Lower lobe of right lung (tissue), 2 donors: ENCODE measurements at regions not wholly inside any gene's neighbourhood (a gene's known extent, or its start where the extent isn't known, plus 50 kb on each side); places are given as distances from the start of the nearest gene placed in this dataset.
A peak's percentile ranks its signal among the peaks of the same experiment; 100 is the strongest.
"Not testable (repeated sequence)": the region's sequence is repeated elsewhere in the genome, so short reads cannot be mapped to it uniquely, and the experiment has no call there.

Experiments used
- ATAC-seq, 2 donors: fragments of 200-7000 bp; cut with Tn5 transposase; one replicate each; pipeline ENCODE4 v1.9.1; 2020 to 2022; ENCODE audit warnings: mild to moderate bottlenecking in 2 of 2, moderate library complexity in 2 of 2
- DNase-seq: peaks from one replicate; pipeline ENCODE4 v3.0.0-alpha.2; 2020
- H3K27ac ChIP-seq: fragments of 200-600 bp; one replicate; pipeline ENCODE4 v1.8.0; 2022
- H3K27me3 ChIP-seq: fragments of 200-600 bp; one replicate; pipeline ENCODE4 v1.8.0; 2022; ENCODE audit warnings: low read depth
- H3K36me3 ChIP-seq: fragments of 200-600 bp; one replicate; pipeline ENCODE4 v1.8.0; 2022; ENCODE audit warnings: mild to moderate bottlenecking
- H3K4me1 ChIP-seq: fragments of 200-600 bp; one replicate; pipeline ENCODE4 v1.8.0; 2022
- H3K4me3 ChIP-seq: fragments of 200-600 bp; one replicate; pipeline ENCODE4 v1.8.0; 2022; ENCODE audit warnings: mild to moderate bottlenecking
- H3K9me3 ChIP-seq: fragments of 200-600 bp; one replicate; pipeline ENCODE4 v1.8.0; 2022
- intact Hi-C: fragments of 100-400 bp; cut with DNase I; formaldehyde crosslinking; loops from one replicate; pipeline ENCODE4 v1.11.0; 2022
- TF ChIP-seq, protein P1 (sequence below): fragments of 200-600 bp; IDR thresholded peaks from one replicate; pipeline ENCODE4 v1.8.0; 2022; ENCODE audit warnings: antibody characterized with exemption, mild to moderate bottlenecking
- donor health status: DM: no; HTN: yes; CAD: no; lungs with severe emphysema.

DNA sequence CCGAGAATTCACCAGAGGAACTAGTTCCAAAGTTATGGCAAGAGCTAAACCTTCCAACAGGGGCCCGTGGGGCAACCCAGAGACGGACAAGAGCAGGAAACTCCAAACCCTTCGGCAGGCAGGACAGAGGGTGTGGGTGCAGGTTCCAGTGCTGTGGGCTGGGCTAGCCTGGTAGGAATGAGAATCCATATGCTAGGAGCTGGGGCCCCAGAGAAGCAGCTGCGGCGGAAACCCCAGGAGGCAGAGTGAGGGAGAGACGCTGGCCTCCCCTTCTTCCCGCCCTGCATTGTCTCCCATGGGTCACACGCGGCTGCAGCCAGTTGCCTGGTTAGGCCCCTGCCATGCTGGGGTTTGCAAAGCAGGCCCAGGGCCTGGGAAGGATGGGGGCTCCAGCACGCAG lies 126.2 kb upstream of the ALDH3B2 start:
- H3K4me3 ChIP-seq, intact Hi-C loops, ATAC-seq, DNase-seq, H3K9me3 ChIP-seq, H3K27me3 ChIP-seq, H3K4me1 ChIP-seq, H3K27ac ChIP-seq, H3K36me3 ChIP-seq: not testable (repeated sequence)

DNA sequence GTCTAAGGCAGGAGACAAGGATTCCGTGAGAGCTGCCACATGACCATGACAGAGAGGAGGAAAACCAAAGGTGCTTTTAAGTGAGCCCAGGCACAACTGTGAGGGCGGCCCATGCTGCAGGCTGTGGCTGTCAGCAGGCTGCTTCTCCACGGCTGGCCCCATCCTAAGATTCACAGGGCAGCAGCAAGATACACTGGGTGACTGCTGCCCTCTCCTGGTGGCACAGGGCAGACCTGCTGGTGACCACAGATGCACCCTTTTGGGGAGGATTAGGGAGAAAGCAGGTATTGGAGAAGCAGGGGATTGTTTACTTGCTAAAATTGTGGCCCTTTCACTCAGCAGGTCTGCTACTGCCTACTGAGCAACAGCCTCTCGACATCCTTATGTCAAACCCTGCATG lies 125.4 kb upstream of the ALDH3B2 start:
- H3K27ac ChIP-seq, DNase-seq, H3K27me3 ChIP-seq, H3K36me3 ChIP-seq, H3K4me1 ChIP-seq, ATAC-seq, intact Hi-C loops, H3K4me3 ChIP-seq, H3K9me3 ChIP-seq: not testable (repeated sequence)
- TF ChIP-seq, protein P1, sequence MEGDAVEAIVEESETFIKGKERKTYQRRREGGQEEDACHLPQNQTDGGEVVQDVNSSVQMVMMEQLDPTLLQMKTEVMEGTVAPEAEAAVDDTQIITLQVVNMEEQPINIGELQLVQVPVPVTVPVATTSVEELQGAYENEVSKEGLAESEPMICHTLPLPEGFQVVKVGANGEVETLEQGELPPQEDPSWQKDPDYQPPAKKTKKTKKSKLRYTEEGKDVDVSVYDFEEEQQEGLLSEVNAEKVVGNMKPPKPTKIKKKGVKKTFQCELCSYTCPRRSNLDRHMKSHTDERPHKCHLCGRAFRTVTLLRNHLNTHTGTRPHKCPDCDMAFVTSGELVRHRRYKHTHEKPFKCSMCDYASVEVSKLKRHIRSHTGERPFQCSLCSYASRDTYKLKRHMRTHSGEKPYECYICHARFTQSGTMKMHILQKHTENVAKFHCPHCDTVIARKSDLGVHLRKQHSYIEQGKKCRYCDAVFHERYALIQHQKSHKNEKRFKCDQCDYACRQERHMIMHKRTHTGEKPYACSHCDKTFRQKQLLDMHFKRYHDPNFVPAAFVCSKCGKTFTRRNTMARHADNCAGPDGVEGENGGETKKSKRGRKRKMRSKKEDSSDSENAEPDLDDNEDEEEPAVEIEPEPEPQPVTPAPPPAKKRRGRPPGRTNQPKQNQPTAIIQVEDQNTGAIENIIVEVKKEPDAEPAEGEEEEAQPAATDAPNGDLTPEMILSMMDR, result peak; percentile 51

DNA sequence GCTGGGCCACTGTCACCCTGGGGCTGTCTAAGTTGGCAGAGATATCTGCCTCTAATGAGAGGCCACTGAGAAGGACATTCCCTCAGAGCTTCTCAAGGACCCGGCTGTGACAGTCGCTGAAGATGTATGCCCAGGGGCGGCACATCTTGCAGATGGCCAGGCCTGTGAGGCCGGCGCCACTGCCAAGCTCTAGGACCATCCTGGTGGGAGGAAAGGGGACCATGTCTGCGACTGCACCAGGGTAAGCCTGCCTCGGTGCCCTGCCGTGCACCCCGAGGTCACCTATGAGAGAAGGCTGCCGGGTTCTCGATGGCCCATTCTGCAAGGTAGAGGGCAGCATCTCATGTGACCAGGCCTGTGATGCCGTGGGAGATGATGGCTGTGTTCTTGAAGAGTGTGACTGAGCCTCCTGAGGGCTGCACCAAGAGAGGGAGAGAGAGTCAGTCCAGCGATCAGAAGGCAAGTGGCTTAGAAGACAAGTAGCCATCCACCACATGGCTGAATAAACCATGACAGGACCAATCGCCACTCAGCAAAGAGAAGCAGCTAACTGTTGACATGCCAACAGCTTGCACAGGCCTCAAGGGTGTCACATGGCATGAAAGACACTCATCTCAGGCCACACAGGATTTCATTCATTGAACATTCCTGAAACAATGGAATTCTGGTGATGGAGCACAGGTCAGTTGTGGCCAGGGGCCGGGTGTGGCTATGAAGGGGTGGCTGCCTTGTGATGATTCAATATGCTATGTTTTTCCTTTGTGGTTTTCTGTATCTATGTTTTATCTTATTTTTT lies 123.5 kb upstream of the ALDH3B2 start:
- DNase-seq, intact Hi-C loops, H3K9me3 ChIP-seq: not testable (repeated sequence)

DNA sequence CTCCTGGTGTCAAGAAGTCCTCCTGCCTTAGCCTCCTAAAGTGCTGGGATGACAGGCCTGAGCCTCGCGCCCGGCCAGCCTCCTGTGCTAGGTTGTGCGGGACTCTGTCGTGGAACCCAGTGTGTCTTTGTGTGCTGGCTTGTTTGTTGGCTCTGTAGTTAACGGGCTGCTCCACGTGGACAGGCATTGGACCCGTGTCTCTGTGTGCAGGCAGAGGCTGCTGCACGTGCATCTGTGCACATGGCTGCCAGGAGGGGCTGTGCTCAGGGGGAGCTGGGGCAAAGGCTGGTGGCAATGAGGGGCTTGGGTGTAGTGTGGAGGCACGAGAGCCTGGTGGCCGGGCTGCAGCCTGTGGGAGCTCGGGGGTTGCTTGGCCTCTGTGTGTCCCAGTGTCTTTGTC lies 121.3 kb upstream of the ALDH3B2 start:
- no peaks in the 10 kb centered on the region for H3K36me3 ChIP-seq
- ATAC-seq (no peak), DNase-seq (no peak)
- H3K27me3 ChIP-seq, result no peaks in the 10 kb centered on the region
- H3K9me3 ChIP-seq, result no peaks in the 10 kb centered on the region
- H3K4me1 ChIP-seq, result no peaks in the 10 kb centered on the region
- H3K27ac ChIP-seq, result no peak overlapping the region
- H3K4me3 ChIP-seq, result no peak overlapping the region
- TF ChIP-seq, protein P1, result no peak
- intact Hi-C loops, result no loop called here

More for the DNA sequence above, 123.5 kb upstream of the ALDH3B2 start:
- H3K36me3 ChIP-seq, H3K27me3 ChIP-seq, H3K4me1 ChIP-seq, H3K27ac ChIP-seq, H3K4me3 ChIP-seq, ATAC-seq: not testable (repeated sequence)

DNA sequence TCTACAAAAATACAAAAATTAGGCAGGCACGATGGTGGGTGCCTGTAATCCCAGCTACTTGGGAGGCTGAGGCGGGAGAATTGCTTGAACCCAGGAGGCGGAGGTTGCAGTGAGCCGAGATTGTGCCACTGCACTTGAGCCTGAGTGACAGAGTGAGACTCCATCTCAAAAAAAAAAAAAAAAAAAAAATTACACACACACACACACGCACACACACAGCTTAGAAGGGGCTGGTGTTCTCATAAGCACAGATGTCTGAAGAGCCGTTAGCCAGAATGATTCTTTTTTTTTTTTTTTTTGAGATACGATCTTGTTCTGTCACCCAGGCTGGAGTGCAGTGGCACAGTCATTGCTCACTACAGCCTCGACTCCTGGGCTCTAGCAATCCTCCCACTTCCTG lies 119.3 kb upstream of the ALDH3B2 start:
- H3K9me3 ChIP-seq, intact Hi-C loops, H3K27ac ChIP-seq, H3K4me1 ChIP-seq, H3K27me3 ChIP-seq, H3K4me3 ChIP-seq, H3K36me3 ChIP-seq, DNase-seq, ATAC-seq: not testable (repeated sequence)

DNA sequence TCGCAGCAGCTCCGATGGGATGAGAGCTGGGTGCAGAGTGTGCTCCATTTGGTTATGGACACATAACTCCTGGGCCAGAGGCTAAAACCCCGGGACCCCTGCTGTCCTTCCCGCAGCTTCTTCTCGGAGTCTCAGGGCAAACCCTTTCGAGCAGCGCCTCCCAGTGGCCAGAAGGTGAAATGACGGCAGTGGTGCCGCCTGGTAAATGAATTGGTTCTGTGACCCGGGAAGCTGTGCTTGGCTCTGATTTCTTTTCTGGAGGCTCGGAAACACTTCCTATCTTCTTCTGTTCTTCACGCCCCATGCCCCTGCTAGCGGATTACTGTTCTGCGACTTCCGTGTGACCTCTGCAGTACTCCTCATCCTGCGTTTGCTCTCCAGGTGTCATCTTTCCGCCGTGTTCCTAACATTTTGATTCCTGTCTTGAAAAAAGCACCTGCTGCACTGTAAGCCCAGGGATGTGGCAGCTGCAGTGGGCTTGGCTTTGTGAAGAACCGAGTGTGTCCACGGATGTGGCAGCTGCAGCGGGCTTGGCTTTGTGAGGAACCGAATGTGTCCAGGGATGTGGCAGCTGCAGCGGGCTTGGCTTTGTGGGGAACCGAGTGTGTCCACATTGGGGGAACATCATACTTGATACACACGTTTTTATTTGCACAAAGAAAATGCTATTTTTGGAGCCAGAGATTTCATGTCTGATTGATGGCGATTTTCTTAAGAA lies 118.0 kb upstream of the ALDH3B2 start:
- DNase-seq, H3K4me1 ChIP-seq, H3K27ac ChIP-seq, H3K4me3 ChIP-seq, H3K9me3 ChIP-seq, intact Hi-C loops, ATAC-seq, H3K36me3 ChIP-seq, H3K27me3 ChIP-seq: not testable (repeated sequence)
- TF ChIP-seq, protein P1, result peak; percentile 62

DNA sequence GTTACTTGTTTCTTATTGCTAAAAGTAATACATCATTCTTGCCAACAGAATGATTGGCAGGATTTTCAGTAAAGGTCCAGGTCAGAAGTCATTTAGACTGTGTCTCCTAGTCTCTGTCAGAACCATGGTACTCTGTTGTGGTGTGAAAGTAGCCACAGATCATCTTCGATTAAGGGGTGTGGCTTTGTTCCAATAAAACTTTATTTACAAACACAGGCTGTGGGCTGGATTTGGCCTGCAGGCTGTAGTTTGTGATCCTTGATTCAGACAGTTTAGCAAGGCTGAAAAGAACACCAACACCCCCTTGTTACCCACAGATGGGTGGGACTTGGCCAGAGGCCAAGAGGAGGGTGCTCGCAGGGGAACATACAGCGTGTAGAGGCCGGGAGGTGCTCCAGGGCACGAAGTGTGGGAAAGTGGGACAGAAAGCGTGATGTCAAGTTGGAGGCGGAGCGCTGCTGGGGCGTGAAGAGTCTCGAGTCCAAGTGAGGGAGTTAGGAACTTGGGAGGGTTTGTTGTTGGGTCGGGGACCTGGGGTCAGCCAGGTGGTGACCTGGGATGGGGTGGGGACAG lies 117.3 kb upstream of the ALDH3B2 start:
- H3K27me3 ChIP-seq, intact Hi-C loops, ATAC-seq, H3K9me3 ChIP-seq, H3K36me3 ChIP-seq, H3K27ac ChIP-seq, DNase-seq, H3K4me1 ChIP-seq, H3K4me3 ChIP-seq: not testable (repeated sequence)

DNA sequence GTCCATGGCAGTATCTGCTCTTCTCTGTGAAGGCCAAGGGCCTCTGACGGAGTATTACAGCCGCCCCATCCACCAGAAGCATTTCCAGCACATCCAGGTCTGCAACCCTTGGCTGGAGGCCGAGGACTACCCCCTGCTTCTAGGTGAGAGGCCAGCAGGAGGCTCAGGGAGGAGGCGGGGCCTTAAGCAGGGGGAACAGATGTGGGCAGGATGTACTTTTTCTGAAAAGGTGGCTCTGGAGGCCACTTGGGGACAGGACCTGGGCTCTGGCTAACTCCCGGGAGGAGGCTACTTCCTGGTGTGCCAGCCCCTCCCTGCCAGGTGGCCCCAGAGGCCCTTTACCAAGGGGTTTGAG lies 113.9 kb upstream of the ALDH3B2 start:
- peak; percentile 65 for DNase-seq
- ATAC-seq, H3K9me3 ChIP-seq, H3K27me3 ChIP-seq, H3K27ac ChIP-seq, H3K4me3 ChIP-seq, H3K4me1 ChIP-seq, H3K36me3 ChIP-seq, intact Hi-C loops: not testable (repeated sequence)

DNA sequence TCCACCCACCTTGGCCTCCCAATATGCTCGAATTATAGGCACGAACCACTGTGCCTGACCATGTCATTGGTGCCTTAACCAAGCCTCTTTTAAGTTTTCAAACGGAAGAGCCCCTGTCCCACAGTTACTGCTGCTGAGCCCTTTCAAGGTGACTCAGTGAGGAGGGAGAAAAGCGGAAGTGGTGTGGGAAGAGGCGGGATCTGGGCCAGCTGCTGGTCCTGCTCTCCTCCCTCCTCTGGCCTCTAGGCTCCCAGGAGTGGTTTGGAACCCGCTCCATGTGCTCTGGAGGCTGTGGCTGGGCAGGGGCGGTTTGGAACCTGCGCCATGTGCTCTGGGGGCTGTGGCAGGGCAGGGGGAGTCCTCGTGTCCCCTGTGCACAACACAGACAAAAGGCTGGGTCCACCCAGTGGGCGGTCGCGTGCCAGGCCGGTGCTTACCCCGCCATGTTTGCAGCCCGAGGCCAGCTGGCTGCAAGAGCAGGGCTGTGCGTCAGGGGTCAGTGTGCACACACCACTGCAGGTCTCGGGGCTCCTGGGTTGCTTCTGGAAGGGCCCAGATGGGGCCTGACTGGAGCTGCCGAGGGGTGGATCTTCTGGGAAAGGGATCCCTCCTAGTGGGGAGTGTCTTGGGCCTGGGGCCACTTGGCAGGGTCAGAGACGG lies 113.4 kb upstream of the ALDH3B2 start:
- ATAC-seq, H3K36me3 ChIP-seq, H3K4me1 ChIP-seq, intact Hi-C loops, H3K9me3 ChIP-seq, H3K4me3 ChIP-seq, H3K27ac ChIP-seq, DNase-seq, H3K27me3 ChIP-seq: not testable (repeated sequence)

DNA sequence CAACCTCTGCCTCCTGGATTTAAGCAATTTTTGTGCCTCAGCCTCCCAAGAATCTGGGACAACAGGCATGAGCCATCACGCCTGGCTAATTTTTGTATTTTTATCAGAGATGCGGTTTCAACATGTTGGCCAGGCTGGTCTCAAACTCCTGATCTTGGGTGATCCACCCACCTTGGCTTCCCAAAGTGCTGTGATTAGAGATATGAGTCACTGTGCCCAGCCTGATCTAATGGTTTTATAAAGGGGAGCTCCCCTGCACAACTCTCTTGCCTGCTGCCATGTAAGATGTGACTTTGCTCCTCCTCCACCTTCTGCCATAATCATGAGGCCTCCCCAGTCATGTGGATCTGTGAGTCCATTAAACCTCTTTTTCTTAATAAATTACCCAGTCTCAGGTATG lies 107.5 kb upstream of the ALDH3B2 start:
- DNase-seq, H3K27me3 ChIP-seq: not testable (repeated sequence)

More for the DNA sequence above, 107.5 kb upstream of the ALDH3B2 start:
- H3K9me3 ChIP-seq, ATAC-seq, H3K27ac ChIP-seq, intact Hi-C loops, H3K4me1 ChIP-seq, H3K36me3 ChIP-seq, H3K4me3 ChIP-seq: not testable (repeated sequence)
